Transverse colon (tissue), 4 donors: ENCODE measurements at regions not wholly inside any gene's neighbourhood (a gene's known extent, or its start where the extent isn't known, plus 50 kb on each side); places are given as distances from the start of the nearest gene placed in this dataset.
A peak's percentile ranks its signal among the peaks of the same experiment; 100 is the strongest.

Experiments
- DNase-seq: peaks from one replicate; pipeline ENCODE4 v3.0.0-alpha.2; 2019
- H3K27ac ChIP-seq, 4 donors: fragments of 200-600 bp; sonication (generic); 2 replicates each; pipeline ENCODE4 v1.5.1; 2016 to 2018; ENCODE audit warnings: inconsistent platforms in 4 of 4
- H3K27me3 ChIP-seq: fragments of 200-600 bp; sonication (generic); 2 replicates; pipeline ENCODE4 v1.5.1; 2017; ENCODE audit warnings: inconsistent platforms
- H3K36me3 ChIP-seq, 4 donors: fragments of 200-600 bp; sonication (generic); 2 replicates each; pipeline ENCODE4 v1.5.1; 2017 to 2019; ENCODE audit warnings: inconsistent platforms in 4 of 4
- H3K4me1 ChIP-seq, 4 donors: fragments of 200-600 bp; sonication (generic); 2 replicates each; pipeline ENCODE4 v1.5.1; 2017 to 2020; ENCODE audit warnings: inconsistent platforms in 4 of 4
- H3K4me3 ChIP-seq, 4 donors: fragments of 200-600 bp; sonication (generic); 1 replicate in 1 of 4; 2 replicates in 3 of 4; pipeline versions ENCODE4 v1.5.1 to v1.6.1; 2017 to 2019; ENCODE audit warnings: inconsistent platforms in 4 of 4
- H3K9me3 ChIP-seq, 2 donors: fragments of 200-600 bp; sonication (generic); 2 replicates each; pipeline ENCODE4 v1.5.1; 2017 to 2019; ENCODE audit warnings: inconsistent platforms in 2 of 2
- EP300 ChIP-seq: sonication (generic); formaldehyde crosslinking; IDR thresholded peaks from one replicate; pipeline ENCODE4 v1.6.1; 2017; ENCODE audit warnings: antibody characterized with exemption, low read depth
- POLR2A ChIP-seq: fragments of 450-650 bp; IDR thresholded peaks from one replicate; pipeline ENCODE4 v1.6.1; 2016; ENCODE audit warnings: antibody characterized with exemption, mild to moderate bottlenecking, moderate library complexity
- POLR2AphosphoS5 ChIP-seq, 3 donors: sonication (generic); formaldehyde crosslinking; IDR thresholded peaks; one replicate each; pipeline ENCODE4 v1.6.1; 2016; ENCODE audit warnings: antibody characterized with exemption in 3 of 3
- WGBS, 2 donors: methylation state at CpG; one replicate each; pipeline ENCODE4 v1.1.5; 2018; ENCODE audit warnings: low coverage in 1 of 2; 5-methylcytosine and 5-hydroxymethylcytosine counted together
- in situ Hi-C, 4 donors: fragments of 200-750 bp; cut with MboI; loops; one replicate each; pipeline versions ENCODE4 v1.15.0 to v1.15.1; 2017; ENCODE audit warnings: low sequenced_read_pairs in 3 of 4, low pct_ligation_motif_present in 1 of 4, low pct_unique_long_range_greater_than_20kb in 1 of 4
- intact Hi-C: fragments of 100-400 bp; cut with DNase I; formaldehyde crosslinking; loops from one replicate; pipeline ENCODE4 v1.15.1; 2023; ENCODE audit warnings: low total_unique reads
- TF ChIP-seq, protein P1 (sequence below), 5 experiments: fragments of 200-600 bp in 3 of 5; fragments of 450-650 bp in 2 of 5; sonication (generic) in 3 of 5; IDR thresholded peaks; 1 replicate in 2 of 5; 2 replicates in 3 of 5; pipeline ENCODE4 v1.5.1; 2016 to 2017; ENCODE audit warnings: antibody characterized with exemption in 5 of 5, inconsistent platforms in 3 of 5, mild to moderate bottlenecking in 2 of 5, moderate library complexity in 1 of 5

DNA sequence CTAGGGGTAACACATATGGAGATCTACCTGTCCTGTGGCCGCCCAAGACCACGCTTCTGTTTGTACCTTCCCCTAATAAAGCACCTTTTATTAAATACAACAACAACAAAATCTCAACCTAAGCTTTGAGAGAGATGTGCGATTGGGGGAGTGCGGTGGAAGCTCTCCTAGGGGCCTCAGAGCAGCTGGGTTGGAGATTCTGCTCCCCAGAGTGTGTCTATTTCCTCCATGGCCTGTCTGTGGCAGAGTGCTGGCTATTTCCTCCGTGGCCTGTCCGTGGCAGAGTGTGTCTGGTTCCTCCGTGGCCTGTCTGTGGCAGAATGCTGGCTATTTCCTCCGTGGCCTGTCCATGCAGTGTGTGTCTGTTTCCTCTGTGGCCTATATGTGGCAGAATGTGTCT is 139.3 kb upstream of the IPO9 start:
- in situ Hi-C loops (loop anchor here in 1 of 4 donors (10.0 kb wide), 1 partner anchor 125 kb away; no protein-coding TSS in a partner anchor), intact Hi-C loops (no loop called here)
- Histone ChIP-seq H3K9me3 (no peaks in the 10 kb centered on the region), H3K27me3 (no peaks in the 10 kb centered on the region), H3K4me3 (no peak overlapping the region), H3K36me3 (no peaks in the 10 kb centered on the region), H3K27ac (no peak overlapping the region), H3K4me1 (peaks cover 4 to 41% (median 25%) of the 10 kb centered on the region in 4 donors)
- WGBS, 2 donors = 70 to 91% methylated on average over 2 to 8 of the region's 8 CpGs
- TF ChIP-seq EP300 (no peak), POLR2A (no peak), POLR2AphosphoS5 (IDR thresholded peaks at IDR 0.05) (no peak)
- TF ChIP-seq, protein P1, sequence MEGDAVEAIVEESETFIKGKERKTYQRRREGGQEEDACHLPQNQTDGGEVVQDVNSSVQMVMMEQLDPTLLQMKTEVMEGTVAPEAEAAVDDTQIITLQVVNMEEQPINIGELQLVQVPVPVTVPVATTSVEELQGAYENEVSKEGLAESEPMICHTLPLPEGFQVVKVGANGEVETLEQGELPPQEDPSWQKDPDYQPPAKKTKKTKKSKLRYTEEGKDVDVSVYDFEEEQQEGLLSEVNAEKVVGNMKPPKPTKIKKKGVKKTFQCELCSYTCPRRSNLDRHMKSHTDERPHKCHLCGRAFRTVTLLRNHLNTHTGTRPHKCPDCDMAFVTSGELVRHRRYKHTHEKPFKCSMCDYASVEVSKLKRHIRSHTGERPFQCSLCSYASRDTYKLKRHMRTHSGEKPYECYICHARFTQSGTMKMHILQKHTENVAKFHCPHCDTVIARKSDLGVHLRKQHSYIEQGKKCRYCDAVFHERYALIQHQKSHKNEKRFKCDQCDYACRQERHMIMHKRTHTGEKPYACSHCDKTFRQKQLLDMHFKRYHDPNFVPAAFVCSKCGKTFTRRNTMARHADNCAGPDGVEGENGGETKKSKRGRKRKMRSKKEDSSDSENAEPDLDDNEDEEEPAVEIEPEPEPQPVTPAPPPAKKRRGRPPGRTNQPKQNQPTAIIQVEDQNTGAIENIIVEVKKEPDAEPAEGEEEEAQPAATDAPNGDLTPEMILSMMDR (IDR thresholded peaks at IDR 0.05) = no peak
- no peak for DNase-seq

DNA sequence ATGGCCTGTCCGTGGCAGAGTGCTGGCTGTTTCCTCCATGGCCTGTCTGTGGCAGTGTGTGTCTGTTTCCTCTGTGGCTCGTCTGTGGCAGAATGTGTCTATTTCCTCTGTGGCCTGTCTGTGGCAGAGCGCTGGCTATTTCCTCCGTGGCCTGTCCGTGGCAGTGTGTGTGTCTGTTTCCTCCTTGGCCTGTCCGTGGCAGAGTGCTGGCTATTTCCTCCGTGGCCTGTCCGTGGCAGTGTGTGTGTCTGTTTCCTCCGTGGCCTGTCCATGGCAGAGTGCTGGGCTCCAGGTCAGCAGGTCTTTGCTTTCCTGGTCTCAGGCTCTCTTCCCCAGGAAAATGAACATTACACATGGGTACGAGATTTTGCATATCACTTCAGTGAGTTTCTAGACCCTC is 138.4 kb upstream of the IPO9 start:
- Histone ChIP-seq H3K27me3 (no peaks in the 10 kb centered on the region), H3K4me3 (no peak overlapping the region), H3K27ac (no peak overlapping the region), H3K9me3 (no peaks in the 10 kb centered on the region), H3K36me3 (no peaks in the 10 kb centered on the region), H3K4me1 (peaks cover 7 to 49% (median 30%) of the 10 kb centered on the region in 4 donors)
- intact Hi-C loops (no loop called here), in situ Hi-C loops (loop anchor here in 1 of 4 donors (10.0 kb wide), 1 partner anchor 126 kb away; no protein-coding TSS in a partner anchor)
- TF ChIP-seq POLR2A = no peak
- TF ChIP-seq POLR2AphosphoS5 (IDR thresholded peaks at IDR 0.05) = no peak
- no peak for TF ChIP-seq EP300
- TF ChIP-seq, protein P1 (IDR thresholded peaks at IDR 0.05) = no peak
- 83 to 100% methylated on average over 1 to 10 of the region's 10 CpGs for WGBS, 2 donors
- no peak for DNase-seq

DNA sequence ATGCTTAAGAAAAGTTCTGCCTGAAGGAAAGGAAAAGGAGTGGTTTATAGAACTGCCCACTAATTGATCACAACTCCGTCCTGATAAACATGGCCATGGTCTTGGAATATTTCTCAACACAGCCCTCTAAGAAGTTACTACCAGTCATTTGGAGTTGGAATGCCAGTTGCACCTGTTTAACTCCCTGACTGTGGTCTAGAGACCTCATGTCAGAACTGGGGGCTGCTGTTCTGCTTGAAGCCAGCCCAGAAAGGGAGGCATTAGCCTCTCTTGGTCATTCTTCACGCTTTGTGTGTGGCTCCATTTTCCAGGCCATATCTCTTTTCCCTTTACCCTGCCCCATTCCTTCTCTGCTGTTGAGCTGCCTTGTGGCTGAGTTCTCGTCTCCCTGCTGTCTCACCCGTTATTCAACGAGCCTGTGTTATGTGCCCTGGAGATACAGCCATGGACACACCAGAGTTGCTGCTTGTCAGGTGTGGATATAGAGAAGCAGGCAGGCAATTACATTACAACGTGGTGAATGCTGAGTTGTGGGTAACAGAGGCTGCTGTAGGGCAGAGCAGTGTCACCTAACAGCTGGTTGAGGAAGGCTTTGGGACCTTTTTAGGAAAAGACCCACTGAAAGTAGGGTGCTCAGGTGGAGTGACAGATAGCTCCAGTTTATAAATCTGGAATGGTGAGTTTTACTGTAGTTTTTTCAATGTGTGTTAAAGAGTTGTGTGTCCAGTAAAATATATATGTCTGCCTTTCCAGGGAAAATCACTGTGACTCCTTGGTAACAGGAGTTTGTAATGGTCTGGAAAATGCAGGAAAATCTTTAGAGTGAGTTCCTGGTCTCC is 137.0 kb upstream of the IPO9 start:
- Histone ChIP-seq H3K9me3 (no peaks in the 10 kb centered on the region), H3K4me3 (no peak overlapping the region), H3K4me1 (peaks cover 7 to 52% (median 35%) of the 10 kb centered on the region in 4 donors), H3K27me3 (no peaks in the 10 kb centered on the region), H3K36me3 (no peaks in the 10 kb centered on the region), H3K27ac (no peak overlapping the region)
- in situ Hi-C loops = loop anchor here in 1 of 4 donors (10.0 kb wide), 1 partner anchor 127 kb away; no protein-coding TSS in a partner anchor
- DNase-seq = no peak
- 80 to 83% methylated on average over 2 to 6 of the region's 6 CpGs for WGBS, 2 donors
- intact Hi-C loops = no loop called here
- TF ChIP-seq POLR2A (no peak), POLR2AphosphoS5 (IDR thresholded peaks at IDR 0.05) (no peak), EP300 (no peak)
- TF ChIP-seq, protein P1 (IDR thresholded peaks at IDR 0.05) = no peak

DNA sequence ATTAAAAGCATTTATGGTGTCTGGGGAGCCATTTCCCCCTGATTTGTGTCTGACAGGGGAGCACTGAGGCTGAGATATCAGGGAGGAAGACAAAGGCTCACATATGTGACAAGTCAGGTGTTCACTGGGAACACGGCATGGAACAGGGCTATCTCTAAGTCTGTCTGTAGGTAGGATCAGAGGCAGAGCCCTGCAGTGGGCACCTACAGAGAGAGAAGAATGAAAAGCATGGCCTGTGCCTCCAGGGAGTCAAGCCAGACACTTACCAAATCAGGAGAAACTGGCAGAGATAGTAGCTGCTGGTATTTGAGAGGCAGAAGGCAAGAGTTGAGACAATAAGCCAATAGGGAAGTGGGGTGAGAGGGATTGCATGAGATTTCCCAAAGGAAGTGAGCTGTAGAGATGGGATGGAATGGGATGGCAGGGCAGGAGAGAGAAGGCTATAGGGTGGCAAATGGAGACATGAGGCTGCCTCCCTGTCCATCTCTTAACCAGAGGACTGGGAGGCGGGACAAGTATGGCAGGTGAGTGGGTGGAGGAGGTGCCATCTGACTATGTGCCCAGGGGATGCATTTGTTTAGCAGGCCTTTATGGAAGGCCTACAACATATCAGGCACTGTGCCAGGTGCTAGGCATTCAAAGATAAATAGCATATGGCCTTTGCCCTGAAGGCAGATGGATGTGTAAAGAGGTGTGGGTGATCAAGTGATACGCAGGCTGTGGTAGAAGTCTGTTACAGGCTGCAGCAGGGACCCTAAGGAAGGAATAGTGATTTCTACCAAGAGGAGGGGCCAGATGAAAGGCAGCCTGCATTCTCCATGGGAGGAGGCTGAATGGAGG is 136.2 kb upstream of the IPO9 start:
- peaks cover 7 to 43% (median 30%) of the 10 kb centered on the region in 4 donors for H3K4me1 ChIP-seq
- intact Hi-C loops = no loop called here
- 40 to 67% methylated on average over 1 to 3 of the region's 3 CpGs for WGBS, 2 donors

More for the DNA sequence above, 136.2 kb upstream of the IPO9 start:
- in situ Hi-C loops = loop anchor here in 1 of 4 donors (10.0 kb wide), 1 partner anchor 128 kb away; no protein-coding TSS in a partner anchor
- Histone ChIP-seq H3K36me3 (no peaks in the 10 kb centered on the region), H3K9me3 (no peaks in the 10 kb centered on the region), H3K4me3 (no peak overlapping the region), H3K27ac (peak overlapping the region in 2 of 4 donors; percentile 17 to 46), H3K27me3 (no peaks in the 10 kb centered on the region)
- TF ChIP-seq POLR2AphosphoS5 (IDR thresholded peaks at IDR 0.05) (peak in 1 of 3 donors; percentile 31), EP300 (no peak)
- TF ChIP-seq, protein P1 (IDR thresholded peaks at IDR 0.05) = no peak
- peak; percentile 50 for DNase-seq
